WTC11 (cell line): ENCODE measurements at regions not wholly inside any gene's neighbourhood (a gene's known extent, or its start where the extent isn't known, plus 50 kb on each side); places are given as distances from the start of the nearest gene placed in this dataset.

Source experiments
- ATAC-seq: fragments of 200-7000 bp; cut with Tn5 transposase; 2 replicates; pipeline ENCODE4 v1.10.0; 2021; ENCODE audit warnings: mild to moderate bottlenecking, moderate library complexity
- CTCF ChIA-PET: fragments of 300-600 bp; sonication (Branson Sonifier 250); formaldehyde crosslinking; loops from one replicate; lab custom pipeline; 2021; ENCODE audit warnings: antibody characterized with exemption; lab: Charles Lee
- POLR2A ChIA-PET: fragments of 350-600 bp; sonication (Branson Sonifier 250); formaldehyde crosslinking; loops from one replicate; lab custom pipeline; 2021; ENCODE audit warnings: antibody characterized with exemption; lab: Charles Lee
- DNase-seq: peaks from one replicate; pipeline ENCODE4 v3.0.0; 2021; ENCODE audit warnings: low spot score
- H3K27ac Mint-ChIP-seq: 2 replicates; pipeline ENCODE4 v1.8.0; 2021; ENCODE audit warnings: mixed read lengths
- H3K27me3 Mint-ChIP-seq: 2 replicates; pipeline ENCODE4 v1.8.0; 2021; ENCODE audit warnings: low read depth, mild to moderate bottlenecking, moderate library complexity, mixed read lengths
- H3K36me3 Mint-ChIP-seq: 2 replicates; pipeline ENCODE4 v1.8.0; 2021; ENCODE audit warnings: mixed read lengths
- H3K4me1 Mint-ChIP-seq: 2 replicates; pipeline ENCODE4 v1.8.0; 2022; ENCODE audit warnings: mixed read lengths
- H3K4me3 Mint-ChIP-seq: 2 replicates; pipeline ENCODE4 v1.8.0; 2021; ENCODE audit warnings: mild to moderate bottlenecking, moderate library complexity, mixed read lengths
- H3K9me3 Mint-ChIP-seq: 2 replicates; pipeline ENCODE4 v1.8.0; 2021; ENCODE audit warnings: mixed read lengths
- AFF4 ChIP-seq: sonication (generic); formaldehyde crosslinking; IDR thresholded peaks from 2 replicates; pipeline ENCODE4 v1.8.1; 2023; ENCODE audit warnings: mild to moderate bottlenecking, missing genetic modification reagents, borderline replicate concordance
- CREB1 ChIP-seq: sonication (generic); formaldehyde crosslinking; IDR thresholded peaks from 2 replicates; pipeline ENCODE4 v1.8.0; 2023; ENCODE audit warnings: mild to moderate bottlenecking, missing genetic modification reagents
- NFYB ChIP-seq: sonication (generic); formaldehyde crosslinking; conservative IDR thresholded peaks from 2 replicates; pipeline ENCODE4 v1.8.0; 2022; ENCODE audit warnings: low read depth, missing genetic modification reagents
- ZBTB21 ChIP-seq: sonication (generic); formaldehyde crosslinking; IDR thresholded peaks from 2 replicates; pipeline ENCODE4 v1.8.1; 2023; ENCODE audit warnings: mild to moderate bottlenecking, missing genetic modification reagents, borderline replicate concordance
- ZBTB43 ChIP-seq: sonication (generic); formaldehyde crosslinking; IDR thresholded peaks from 2 replicates; pipeline ENCODE4 v1.8.1; 2023; ENCODE audit warnings: mild to moderate bottlenecking, missing genetic modification reagents
- ZNF532 ChIP-seq: fragments of 250-450 bp; sonication (Bioruptor Pico); IDR thresholded peaks from 2 replicates; pipeline ENCODE4 v1.9.0; 2021; ENCODE audit warnings: mild to moderate bottlenecking, borderline replicate concordance
- TF ChIP-seq, protein P1 (sequence below): sonication (generic); formaldehyde crosslinking; IDR thresholded peaks from 2 replicates; pipeline ENCODE4 v1.8.1; 2022; ENCODE audit warnings: low read depth, missing genetic modification reagents, borderline replicate concordance
- TF ChIP-seq, protein P2 (sequence below): sonication (generic); formaldehyde crosslinking; IDR thresholded peaks from 2 replicates; pipeline ENCODE4 v1.8.0; 2023; ENCODE audit warnings: missing genetic modification reagents
- TF ChIP-seq, protein P3 (sequence below): sonication (generic); formaldehyde crosslinking; IDR thresholded peaks from 2 replicates; pipeline ENCODE4 v1.8.1; 2023; ENCODE audit warnings: mild to moderate bottlenecking, missing genetic modification reagents, moderate library complexity

- CTCF ChIA-PET: no interaction called here
Measured at GRCh38 chr2:8577573-8577972, 104.3 kb upstream of the ID2 start.

More at GRCh38 chr2:8577573-8577972, 104.3 kb upstream of the ID2 start:
- POLR2A ChIA-PET: no interaction called here
- Mint-ChIP-seq H3K9me3 (no peaks in the 10 kb centered on the region), H3K27ac (no peak overlapping the region), H3K36me3 (no peaks in the 10 kb centered on the region), H3K4me1 (peaks cover 73% of the 10 kb centered on the region), H3K27me3 (no peaks in the 10 kb centered on the region), H3K4me3 (no peak overlapping the region)
- DNase-seq (no peak), ATAC-seq (no peak)
- TF ChIP-seq ZNF532 (CRISPR knock-in tag) (no peak), NFYB (CRISPR knock-in tag) (no peak), AFF4 (CRISPR knock-in tag) (no peak), CREB1 (CRISPR knock-in tag) (no peak), ZBTB43 (CRISPR knock-in tag) (no peak), ZBTB21 (CRISPR knock-in tag) (no peak)
- TF ChIP-seq, protein P1, sequence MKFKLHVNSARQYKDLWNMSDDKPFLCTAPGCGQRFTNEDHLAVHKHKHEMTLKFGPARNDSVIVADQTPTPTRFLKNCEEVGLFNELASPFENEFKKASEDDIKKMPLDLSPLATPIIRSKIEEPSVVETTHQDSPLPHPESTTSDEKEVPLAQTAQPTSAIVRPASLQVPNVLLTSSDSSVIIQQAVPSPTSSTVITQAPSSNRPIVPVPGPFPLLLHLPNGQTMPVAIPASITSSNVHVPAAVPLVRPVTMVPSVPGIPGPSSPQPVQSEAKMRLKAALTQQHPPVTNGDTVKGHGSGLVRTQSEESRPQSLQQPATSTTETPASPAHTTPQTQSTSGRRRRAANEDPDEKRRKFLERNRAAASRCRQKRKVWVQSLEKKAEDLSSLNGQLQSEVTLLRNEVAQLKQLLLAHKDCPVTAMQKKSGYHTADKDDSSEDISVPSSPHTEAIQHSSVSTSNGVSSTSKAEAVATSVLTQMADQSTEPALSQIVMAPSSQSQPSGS (CRISPR knock-in tag): no peak
- TF ChIP-seq, protein P2, sequence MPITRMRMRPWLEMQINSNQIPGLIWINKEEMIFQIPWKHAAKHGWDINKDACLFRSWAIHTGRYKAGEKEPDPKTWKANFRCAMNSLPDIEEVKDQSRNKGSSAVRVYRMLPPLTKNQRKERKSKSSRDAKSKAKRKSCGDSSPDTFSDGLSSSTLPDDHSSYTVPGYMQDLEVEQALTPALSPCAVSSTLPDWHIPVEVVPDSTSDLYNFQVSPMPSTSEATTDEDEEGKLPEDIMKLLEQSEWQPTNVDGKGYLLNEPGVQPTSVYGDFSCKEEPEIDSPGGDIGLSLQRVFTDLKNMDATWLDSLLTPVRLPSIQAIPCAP: no peak
- TF ChIP-seq, protein P3, sequence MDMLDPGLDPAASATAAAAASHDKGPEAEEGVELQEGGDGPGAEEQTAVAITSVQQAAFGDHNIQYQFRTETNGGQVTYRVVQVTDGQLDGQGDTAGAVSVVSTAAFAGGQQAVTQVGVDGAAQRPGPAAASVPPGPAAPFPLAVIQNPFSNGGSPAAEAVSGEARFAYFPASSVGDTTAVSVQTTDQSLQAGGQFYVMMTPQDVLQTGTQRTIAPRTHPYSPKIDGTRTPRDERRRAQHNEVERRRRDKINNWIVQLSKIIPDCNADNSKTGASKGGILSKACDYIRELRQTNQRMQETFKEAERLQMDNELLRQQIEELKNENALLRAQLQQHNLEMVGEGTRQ (CRISPR knock-in tag): no peak
